SK-N-SH (cell line): ENCODE measurements at regions not wholly inside any gene's neighbourhood (a gene's known extent, or its start where the extent isn't known, plus 50 kb on each side); places are given as distances from the start of the nearest gene placed in this dataset.

Experiments
- CTCF ChIA-PET: fragments of 300-600, 350-600 bp; formaldehyde crosslinking; extraction: SDS; loops from one replicate; lab custom pipeline; 2021; lab: Yijun Ruan, JAX
- POLR2A ChIA-PET: fragments of 350-600 bp; sonication (Branson Sonifier 250); formaldehyde crosslinking; extraction: SDS; loops from one replicate; lab custom pipeline; 2020; ENCODE audit warnings: antibody characterized with exemption, inconsistent platforms; lab: Yijun Ruan, JAX
- DNase-seq: peaks from one replicate; pipeline ENCODE4 v3.0.0; 2012
- H2AFZ ChIP-seq: fragments of 200-600 bp; sonication (generic); 2 replicates; pipeline ENCODE4 v1.8.1; 2016; ENCODE audit warnings: antibody characterized with exemption, mild to moderate bottlenecking, low read depth
- H3F3A ChIP-seq: fragments of 200-600 bp; sonication (generic); replicated peaks from 2 replicates; pipeline ENCODE3; 2016; ENCODE audit warnings: antibody characterized with exemption, mild to moderate bottlenecking; ENCODE audit not compliant: insufficient read depth
- H3K27ac ChIP-seq, 2 experiments: fragments of 200-500 bp in 1 of 2; fragments of 200-600 bp in 1 of 2; sonication (Bioruptor generic) in 1 of 2; sonication (generic), shearing (Covaris generic) in 1 of 2; 2 replicates each; pipeline versions ENCODE4 v1.5.1 to v1.6.1; 2014 to 2016; ENCODE audit warnings: low read depth in 2 of 2, inconsistent platforms in 1 of 2, low read length in 1 of 2, mild to moderate bottlenecking in 1 of 2, mixed read lengths in 1 of 2
- H3K27me3 ChIP-seq: fragments of 200-600 bp; sonication (generic), shearing (Covaris generic); 2 replicates; pipeline ENCODE4 v1.6.1; 2016; ENCODE audit warnings: mixed run types; ENCODE audit not compliant: insufficient read depth
- H3K36me3 ChIP-seq, 2 experiments: fragments of 200-500 bp in 1 of 2; fragments of 200-600 bp in 1 of 2; sonication (Bioruptor generic) in 1 of 2; sonication (generic) in 1 of 2; replicated peaks in 1 of 2; 2 replicates each; pipeline versions ENCODE3 to v1.5.1; 2014 to 2016; ENCODE audit warnings: low read length in 1 of 2, mild to moderate bottlenecking in 1 of 2; ENCODE audit not compliant: insufficient read depth in 2 of 2, control insufficient read depth in 1 of 2
- H3K4me1 ChIP-seq, 2 experiments: fragments of 200-500 bp in 1 of 2; fragments of 200-600 bp in 1 of 2; sonication (Bioruptor generic) in 1 of 2; sonication (generic), shearing (Covaris generic) in 1 of 2; 2 replicates each; pipeline versions ENCODE4 v1.5.1 to v1.6.1; 2014 to 2016; ENCODE audit warnings: low read depth in 1 of 2, low read length in 1 of 2, mixed run types in 1 of 2; ENCODE audit not compliant: insufficient read depth in 2 of 2, control insufficient read depth in 1 of 2
- H3K4me2 ChIP-seq: fragments of 200-600 bp; sonication (generic), shearing (Covaris generic); 2 replicates; pipeline ENCODE4 v1.6.1; 2017; ENCODE audit warnings: mixed run types
- H3K4me3 ChIP-seq, 2 experiments: fragments of 200-500 bp in 1 of 2; fragments of 200-600 bp in 1 of 2; sonication (Bioruptor generic) in 1 of 2; sonication (generic), shearing (Covaris generic) in 1 of 2; 2 replicates each; pipeline versions ENCODE4 v1.5.1 to v1.8.1; 2014 to 2016; ENCODE audit warnings: low read depth in 2 of 2, inconsistent platforms in 1 of 2, low read length in 1 of 2, mild to moderate bottlenecking in 1 of 2, mixed read lengths in 1 of 2, moderate library complexity in 1 of 2
- H3K79me2 ChIP-seq: fragments of 200-600 bp; sonication (generic); 2 replicates; pipeline ENCODE4 v1.8.1; 2017; ENCODE audit warnings: mild to moderate bottlenecking; ENCODE audit not compliant: insufficient read depth
- H3K9ac ChIP-seq: fragments of 200-600 bp; sonication (generic); 2 replicates; pipeline ENCODE4 v1.6.1; 2017; ENCODE audit warnings: mixed run types
- H3K9me2 ChIP-seq: fragments of 200-600 bp; sonication (generic); 2 replicates; pipeline ENCODE4 v1.6.1; 2017; ENCODE audit warnings: mixed run types
- H3K9me3 ChIP-seq: fragments of 200-600 bp; sonication (generic); 2 replicates; pipeline ENCODE4 v1.6.1; 2017; ENCODE audit warnings: mixed run types, mild to moderate bottlenecking, moderate library complexity
- H4K20me1 ChIP-seq: fragments of 200-600 bp; sonication (generic); 2 replicates; pipeline ENCODE4 v1.6.1; 2017; ENCODE audit warnings: mild to moderate bottlenecking, mixed run types; ENCODE audit not compliant: insufficient read depth
- ELF1 ChIP-seq: IDR thresholded peaks from 2 replicates; pipeline ENCODE4 v1.4.0; 2012
- EZH2phosphoT487 ChIP-seq: fragments of 200-600 bp; sonication (generic); IDR thresholded peaks from 2 replicates; pipeline ENCODE4 v1.6.1; 2017; ENCODE audit warnings: low read depth, mixed run types, mild to moderate bottlenecking, antibody characterized with exemption, moderate library complexity, borderline replicate concordance
- GATA2 ChIP-seq: sonication (generic); formaldehyde crosslinking; IDR thresholded peaks from 2 replicates; pipeline ENCODE4 v1.5.0; 2020; ENCODE audit warnings: mild to moderate bottlenecking, missing genetic modification reagents
- MEF2A ChIP-seq: IDR thresholded peaks from 2 replicates; pipeline ENCODE4 v1.4.0; 2012; ENCODE audit warnings: low read depth, borderline replicate concordance
- POLR2AphosphoS5 ChIP-seq: IDR thresholded peaks from 2 replicates; pipeline ENCODE4 v1.6.1; 2012; ENCODE audit warnings: low read depth, low read length
- RAD21 ChIP-seq: IDR thresholded peaks from 2 replicates; pipeline ENCODE4 v1.6.1; 2012; ENCODE audit warnings: mild to moderate bottlenecking, low read length
- RCOR1 ChIP-seq: fragments of 150-350 bp; IDR thresholded peaks from 2 replicates; pipeline ENCODE4 v1.6.1; 2017; ENCODE audit warnings: antibody characterized with exemption, low read length
- RXRA ChIP-seq: IDR thresholded peaks from 2 replicates; pipeline ENCODE4 v1.4.0; 2012; ENCODE audit warnings: low read depth, mild to moderate bottlenecking, borderline replicate concordance
- SMC3 ChIP-seq: IDR thresholded peaks from 2 replicates; pipeline ENCODE4 v1.6.1; 2012; ENCODE audit warnings: low read depth, low read length, improper control_type of control experiment
- TEAD4 ChIP-seq: IDR thresholded peaks from 2 replicates; pipeline ENCODE4 v1.4.0; 2012; ENCODE audit warnings: mild to moderate bottlenecking, borderline replicate concordance; ENCODE audit not compliant: insufficient read depth
- WGBS: methylation state at CpG from one replicate; pipeline ENCODE4 v1.1.6; 2017; ENCODE audit warnings: low lambda C conversion rate; 5-methylcytosine and 5-hydroxymethylcytosine counted together
- TF ChIP-seq, protein P1 (sequence below): IDR thresholded peaks from 2 replicates; pipeline ENCODE4 v1.4.0; 2012; ENCODE audit warnings: low read depth
- TF ChIP-seq, protein P2 (sequence below): IDR thresholded peaks from 2 replicates; pipeline ENCODE4 v1.6.1; 2012; ENCODE audit warnings: mild to moderate bottlenecking, low read depth, low read length, moderate library complexity
- TF ChIP-seq, protein P3 (sequence below): IDR thresholded peaks from 2 replicates; pipeline ENCODE4 v1.4.0; 2012; ENCODE audit warnings: low read depth, borderline replicate concordance
- TF ChIP-seq, protein P4 (sequence below): IDR thresholded peaks from 2 replicates; pipeline ENCODE4; 2012
- TF ChIP-seq, protein P5 (sequence below): IDR thresholded peaks from 2 replicates; pipeline ENCODE4 v1.4.0; 2012; ENCODE audit warnings: low read depth, borderline replicate concordance

DNA sequence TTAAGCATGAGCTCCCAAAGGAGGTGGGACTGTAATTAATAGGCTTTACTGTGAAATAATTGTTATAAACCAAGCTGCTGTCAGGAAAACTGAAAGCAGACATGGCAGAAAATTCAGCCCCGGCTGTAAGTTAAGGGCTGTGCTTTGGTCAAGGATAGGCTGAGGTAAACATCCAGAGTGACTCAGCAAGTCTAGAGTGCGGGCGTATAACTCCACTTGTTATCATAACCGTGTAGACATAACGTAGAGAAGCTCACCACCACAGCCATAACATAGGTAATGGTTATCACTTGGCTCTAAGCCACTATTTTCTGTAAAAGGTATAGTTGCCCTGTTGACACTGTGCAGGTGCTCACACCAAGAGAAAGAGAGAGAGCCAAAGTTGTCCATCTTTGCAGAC, 316.8 kb downstream of the DCDC2C start:
- TF ChIP-seq, protein P1, sequence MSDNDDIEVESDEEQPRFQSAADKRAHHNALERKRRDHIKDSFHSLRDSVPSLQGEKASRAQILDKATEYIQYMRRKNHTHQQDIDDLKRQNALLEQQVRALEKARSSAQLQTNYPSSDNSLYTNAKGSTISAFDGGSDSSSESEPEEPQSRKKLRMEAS, result no peak
- no peak for TF ChIP-seq GATA2 (CRISPR knock-in tag)
- TF ChIP-seq RCOR1, result no peak
- no peak for TF ChIP-seq SMC3
- TF ChIP-seq MEF2A, result no peak
- TF ChIP-seq, protein P2, sequence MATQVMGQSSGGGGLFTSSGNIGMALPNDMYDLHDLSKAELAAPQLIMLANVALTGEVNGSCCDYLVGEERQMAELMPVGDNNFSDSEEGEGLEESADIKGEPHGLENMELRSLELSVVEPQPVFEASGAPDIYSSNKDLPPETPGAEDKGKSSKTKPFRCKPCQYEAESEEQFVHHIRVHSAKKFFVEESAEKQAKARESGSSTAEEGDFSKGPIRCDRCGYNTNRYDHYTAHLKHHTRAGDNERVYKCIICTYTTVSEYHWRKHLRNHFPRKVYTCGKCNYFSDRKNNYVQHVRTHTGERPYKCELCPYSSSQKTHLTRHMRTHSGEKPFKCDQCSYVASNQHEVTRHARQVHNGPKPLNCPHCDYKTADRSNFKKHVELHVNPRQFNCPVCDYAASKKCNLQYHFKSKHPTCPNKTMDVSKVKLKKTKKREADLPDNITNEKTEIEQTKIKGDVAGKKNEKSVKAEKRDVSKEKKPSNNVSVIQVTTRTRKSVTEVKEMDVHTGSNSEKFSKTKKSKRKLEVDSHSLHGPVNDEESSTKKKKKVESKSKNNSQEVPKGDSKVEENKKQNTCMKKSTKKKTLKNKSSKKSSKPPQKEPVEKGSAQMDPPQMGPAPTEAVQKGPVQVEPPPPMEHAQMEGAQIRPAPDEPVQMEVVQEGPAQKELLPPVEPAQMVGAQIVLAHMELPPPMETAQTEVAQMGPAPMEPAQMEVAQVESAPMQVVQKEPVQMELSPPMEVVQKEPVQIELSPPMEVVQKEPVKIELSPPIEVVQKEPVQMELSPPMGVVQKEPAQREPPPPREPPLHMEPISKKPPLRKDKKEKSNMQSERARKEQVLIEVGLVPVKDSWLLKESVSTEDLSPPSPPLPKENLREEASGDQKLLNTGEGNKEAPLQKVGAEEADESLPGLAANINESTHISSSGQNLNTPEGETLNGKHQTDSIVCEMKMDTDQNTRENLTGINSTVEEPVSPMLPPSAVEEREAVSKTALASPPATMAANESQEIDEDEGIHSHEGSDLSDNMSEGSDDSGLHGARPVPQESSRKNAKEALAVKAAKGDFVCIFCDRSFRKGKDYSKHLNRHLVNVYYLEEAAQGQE, result no peak
- TF ChIP-seq, protein P3, sequence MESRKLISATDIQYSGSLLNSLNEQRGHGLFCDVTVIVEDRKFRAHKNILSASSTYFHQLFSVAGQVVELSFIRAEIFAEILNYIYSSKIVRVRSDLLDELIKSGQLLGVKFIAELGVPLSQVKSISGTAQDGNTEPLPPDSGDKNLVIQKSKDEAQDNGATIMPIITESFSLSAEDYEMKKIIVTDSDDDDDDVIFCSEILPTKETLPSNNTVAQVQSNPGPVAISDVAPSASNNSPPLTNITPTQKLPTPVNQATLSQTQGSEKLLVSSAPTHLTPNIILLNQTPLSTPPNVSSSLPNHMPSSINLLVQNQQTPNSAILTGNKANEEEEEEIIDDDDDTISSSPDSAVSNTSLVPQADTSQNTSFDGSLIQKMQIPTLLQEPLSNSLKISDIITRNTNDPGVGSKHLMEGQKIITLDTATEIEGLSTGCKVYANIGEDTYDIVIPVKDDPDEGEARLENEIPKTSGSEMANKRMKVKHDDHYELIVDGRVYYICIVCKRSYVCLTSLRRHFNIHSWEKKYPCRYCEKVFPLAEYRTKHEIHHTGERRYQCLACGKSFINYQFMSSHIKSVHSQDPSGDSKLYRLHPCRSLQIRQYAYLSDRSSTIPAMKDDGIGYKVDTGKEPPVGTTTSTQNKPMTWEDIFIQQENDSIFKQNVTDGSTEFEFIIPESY, result no peak
- TF ChIP-seq EZH2phosphoT487, result no peak
- TF ChIP-seq, protein P4, sequence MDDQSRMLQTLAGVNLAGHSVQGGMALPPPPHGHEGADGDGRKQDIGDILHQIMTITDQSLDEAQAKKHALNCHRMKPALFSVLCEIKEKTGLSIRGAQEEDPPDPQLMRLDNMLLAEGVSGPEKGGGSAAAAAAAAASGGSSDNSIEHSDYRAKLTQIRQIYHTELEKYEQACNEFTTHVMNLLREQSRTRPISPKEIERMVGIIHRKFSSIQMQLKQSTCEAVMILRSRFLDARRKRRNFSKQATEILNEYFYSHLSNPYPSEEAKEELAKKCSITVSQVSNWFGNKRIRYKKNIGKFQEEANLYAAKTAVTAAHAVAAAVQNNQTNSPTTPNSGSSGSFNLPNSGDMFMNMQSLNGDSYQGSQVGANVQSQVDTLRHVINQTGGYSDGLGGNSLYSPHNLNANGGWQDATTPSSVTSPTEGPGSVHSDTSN, result no peak
- no peak overlapping the region for H3K27ac ChIP-seq
- H3K4me2 ChIP-seq, result no peak overlapping the region
- WGBS, result 25% methylated on average over 5 of the region's 5 CpGs
- H3K27me3 ChIP-seq, result no peaks in the 10 kb centered on the region
- no peak overlapping the region for H3K4me3 ChIP-seq
- DNase-seq, result no peak
- no peak overlapping the region for H3K9ac ChIP-seq
- H3K9me3 ChIP-seq, result no peaks in the 10 kb centered on the region
- no peaks in the 10 kb centered on the region for H3K79me2 ChIP-seq
- no peaks in the 10 kb centered on the region for H4K20me1 ChIP-seq
- ChIA-PET CTCF (interaction anchor here (1.7 kb wide), 1 partner anchor 61 kb away, joined by 6 read pairs; no protein-coding TSS in a partner anchor), POLR2A (no interaction called here)
- no peaks in the 10 kb centered on the region for H3K9me2 ChIP-seq
- H3K36me3 ChIP-seq, result no peaks in the 10 kb centered on the region
- no peaks in the 10 kb centered on the region for H3K4me1 ChIP-seq
- no peaks in the 10 kb centered on the region for H3F3A ChIP-seq
- no peak overlapping the region for H2AFZ ChIP-seq

DNA sequence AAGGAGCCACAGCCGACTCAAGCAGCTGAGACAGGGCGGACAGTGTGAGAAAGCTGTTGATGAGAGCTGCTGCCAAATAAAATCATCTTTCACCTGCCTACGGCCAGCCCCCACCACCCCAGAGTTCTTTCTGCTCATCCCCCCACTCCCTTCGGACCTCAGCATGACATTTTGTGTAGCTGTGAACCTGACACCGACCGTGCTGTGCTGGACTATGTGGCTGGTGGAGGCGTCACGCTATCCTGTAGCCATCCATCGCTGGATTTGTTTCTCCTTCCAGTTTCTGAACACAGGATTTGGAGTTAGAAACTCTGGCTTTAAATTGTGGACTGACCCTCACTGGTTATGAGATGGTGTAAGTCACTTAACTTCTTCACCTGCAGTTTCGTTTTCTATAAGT, 317.3 kb downstream of the DCDC2C start:
- Histone ChIP-seq H3K27me3 (no peaks in the 10 kb centered on the region), H4K20me1 (no peaks in the 10 kb centered on the region), H3F3A (no peaks in the 10 kb centered on the region), H3K4me3 (no peak overlapping the region), H3K79me2 (no peaks in the 10 kb centered on the region), H2AFZ (no peak overlapping the region), H3K9me2 (no peaks in the 10 kb centered on the region), H3K9me3 (no peaks in the 10 kb centered on the region), H3K9ac (no peak overlapping the region), H3K4me1 (no peaks in the 10 kb centered on the region), H3K27ac (no peak overlapping the region), H3K4me2 (no peak overlapping the region), H3K36me3 (no peaks in the 10 kb centered on the region)
- TF ChIP-seq RCOR1, result no peak
- TF ChIP-seq POLR2AphosphoS5, result no peak
- no peak for TF ChIP-seq RXRA
- TF ChIP-seq TEAD4, result no peak
- TF ChIP-seq RAD21, result no peak
- no peak for TF ChIP-seq ELF1
- TF ChIP-seq, protein P5, sequence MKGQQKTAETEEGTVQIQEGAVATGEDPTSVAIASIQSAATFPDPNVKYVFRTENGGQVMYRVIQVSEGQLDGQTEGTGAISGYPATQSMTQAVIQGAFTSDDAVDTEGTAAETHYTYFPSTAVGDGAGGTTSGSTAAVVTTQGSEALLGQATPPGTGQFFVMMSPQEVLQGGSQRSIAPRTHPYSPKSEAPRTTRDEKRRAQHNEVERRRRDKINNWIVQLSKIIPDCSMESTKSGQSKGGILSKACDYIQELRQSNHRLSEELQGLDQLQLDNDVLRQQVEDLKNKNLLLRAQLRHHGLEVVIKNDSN, result no peak
- no peak for TF ChIP-seq SMC3
- WGBS, result 26% methylated on average over 10 of the region's 10 CpGs
- POLR2A ChIA-PET, result no interaction called here
- DNase-seq, result no peak
- CTCF ChIA-PET, result interaction anchor here (1.7 kb wide), 1 partner anchor 61 kb away, joined by 6 read pairs; no protein-coding TSS in a partner anchor
